SW480 (cell line): ENCODE measurements at regions not wholly inside any gene's neighbourhood (a gene's known extent, or its start where the extent isn't known, plus 50 kb on each side); places are given as distances from the start of the nearest gene placed in this dataset.
"Not testable (repeated sequence)": the region's sequence is repeated elsewhere in the genome, so short reads cannot be mapped to it uniquely, and the experiment has no call there.

ENCODE experiments used
- DNase-seq: peaks from one replicate; pipeline ENCODE4 v3.0.0-alpha.2; 2016; ENCODE audit warnings: low spot score

DNA sequence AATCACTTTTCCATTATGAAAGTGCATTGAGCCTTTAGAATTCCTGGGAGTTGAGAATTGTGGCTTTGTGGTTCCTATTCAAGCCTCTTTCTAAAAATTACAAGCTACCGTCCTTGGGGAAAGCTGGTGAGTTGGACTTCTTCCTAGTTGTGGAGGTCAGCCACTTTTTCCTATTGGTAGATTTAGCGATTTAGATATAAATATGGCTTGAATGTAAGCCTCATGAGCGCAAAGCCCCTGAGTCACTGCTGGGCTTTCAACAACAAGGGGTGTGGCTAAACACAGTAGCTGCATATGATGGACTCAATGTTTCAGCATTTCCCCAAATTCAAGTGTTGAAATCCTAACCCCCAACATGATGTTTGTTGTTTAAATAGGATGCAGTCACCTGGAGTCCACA lies 150.0 kb upstream of the IGFBP3 start:
- no peak for DNase-seq

DNA sequence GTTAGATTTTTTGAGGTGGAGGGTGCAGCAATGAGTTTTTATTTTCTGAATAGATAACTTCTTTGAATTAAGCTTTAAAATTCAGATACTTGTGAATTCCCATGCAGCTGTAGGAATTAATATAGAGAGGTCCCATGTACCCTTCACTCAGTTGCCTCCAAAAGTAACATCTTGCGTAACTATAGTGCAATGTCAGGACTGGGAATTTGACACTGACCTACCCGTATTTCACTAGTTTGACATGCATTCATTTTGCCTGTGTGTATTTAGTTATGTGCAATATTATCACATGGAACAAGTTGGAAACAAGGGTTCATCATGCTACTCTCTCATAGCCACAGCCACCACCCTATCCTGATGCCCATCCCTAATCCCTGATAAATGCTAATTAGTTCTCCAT lies 147.1 kb upstream of the IGFBP3 start:
- DNase-seq, result no peak

DNA sequence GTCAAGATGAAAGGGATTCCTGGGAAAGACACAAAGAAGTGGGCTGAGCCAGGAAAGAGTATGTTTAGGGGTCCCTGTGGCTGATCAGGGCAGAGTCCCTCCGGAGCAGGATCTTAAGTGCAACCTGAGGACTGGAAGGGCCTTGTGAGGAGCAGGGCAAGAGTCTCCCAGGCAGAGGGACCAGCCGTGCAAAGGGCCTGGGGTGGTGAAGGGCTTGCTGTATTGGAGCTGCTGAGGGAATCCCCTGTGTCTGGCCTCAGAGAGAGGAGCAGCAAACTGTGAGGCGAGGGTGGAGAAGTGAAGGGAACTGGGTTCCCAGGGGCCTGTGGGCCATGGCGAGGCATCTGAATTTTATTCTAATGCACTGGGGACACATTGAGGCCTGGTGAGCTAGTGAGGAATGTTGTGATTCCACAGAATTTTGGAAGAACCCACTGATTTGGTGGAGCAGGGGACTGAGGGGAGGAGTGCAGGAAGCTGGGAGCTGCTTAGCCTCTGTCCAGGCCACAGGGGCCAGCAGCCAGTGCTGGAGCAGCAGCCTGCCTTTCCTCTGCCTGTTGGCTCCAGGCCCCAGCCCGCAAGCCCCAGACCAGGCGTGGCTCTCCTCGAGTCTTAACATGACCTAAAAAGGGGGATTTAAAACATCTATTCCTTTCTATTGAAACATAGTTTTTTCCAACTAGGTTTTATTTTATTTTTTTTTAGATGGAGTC lies 138.4 kb upstream of the IGFBP3 start:
- no peak for DNase-seq

DNA sequence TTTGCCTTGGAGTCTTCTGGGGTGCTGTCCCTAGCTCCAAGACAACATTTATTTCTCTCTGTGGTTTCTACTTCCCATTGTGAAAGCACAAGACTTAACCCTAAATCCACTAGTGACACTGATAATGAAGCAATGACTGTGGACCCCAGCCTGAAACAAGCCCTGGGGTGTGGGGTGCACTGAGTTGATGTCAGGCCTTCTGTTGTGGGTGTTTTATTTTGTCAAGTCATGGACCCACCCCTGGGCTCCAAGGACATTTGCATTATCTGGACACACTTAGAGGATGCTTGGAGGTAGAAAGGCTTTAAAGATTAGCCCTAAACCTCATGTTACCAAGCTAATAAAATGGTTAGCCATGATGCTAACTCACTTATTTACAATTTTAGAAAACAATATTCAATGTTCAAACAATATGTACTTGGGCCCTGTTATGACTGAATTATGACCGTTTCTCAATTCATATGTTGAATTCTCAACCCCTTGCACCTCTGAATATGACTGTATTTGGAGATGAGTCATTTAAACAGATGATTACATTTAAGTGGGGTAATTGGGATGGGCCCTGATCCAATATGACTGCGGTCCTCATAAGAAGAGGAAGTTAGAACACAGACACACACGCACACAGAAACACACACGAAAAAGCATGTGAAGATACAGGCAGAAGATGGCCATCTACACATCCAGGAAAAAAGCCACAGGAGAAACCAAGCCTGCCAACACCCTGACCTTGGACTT lies 137.2 kb upstream of the IGFBP3 start:
- DNase-seq, result no peak

DNA sequence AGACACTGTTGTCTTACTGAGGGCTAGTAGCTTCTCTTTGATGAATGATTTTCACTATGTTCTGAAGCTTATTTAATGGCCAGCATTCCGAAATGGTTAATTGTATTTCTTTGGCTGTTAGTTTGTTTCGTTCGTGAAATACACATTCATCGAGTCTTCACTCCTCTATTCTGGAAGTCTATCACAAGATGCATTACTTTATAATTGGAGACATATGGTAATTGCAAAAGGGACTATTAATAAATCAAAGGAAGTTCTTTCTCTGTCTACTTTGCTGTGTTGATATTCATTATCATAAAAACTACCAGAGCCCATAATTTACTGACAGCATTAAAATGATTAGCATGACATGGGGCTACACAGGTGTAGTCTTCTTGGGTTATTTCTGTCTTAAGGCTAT lies 133.8 kb upstream of the IGFBP3 start:
- DNase-seq, result no peak

DNA sequence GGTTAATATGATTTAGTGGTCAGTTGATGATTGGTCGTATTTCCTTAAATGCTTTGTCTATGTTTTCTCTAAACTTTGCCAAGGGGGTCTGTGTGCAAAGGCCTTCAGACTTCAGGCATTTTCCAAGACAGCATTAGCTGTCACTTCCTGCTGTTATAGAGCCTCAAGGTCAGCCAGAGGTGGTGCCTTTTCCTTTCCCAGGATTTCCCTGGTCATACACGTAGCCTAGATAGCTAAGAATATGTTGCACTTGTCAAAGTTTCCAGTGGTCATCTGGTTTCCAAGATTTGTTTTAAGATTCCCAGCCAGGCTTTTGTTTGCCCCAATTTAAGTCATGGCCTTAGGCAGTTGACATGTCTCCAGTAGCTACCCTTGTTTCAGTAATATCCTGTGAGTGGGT lies 133.2 kb upstream of the IGFBP3 start:
- DNase-seq, result no peak

DNA sequence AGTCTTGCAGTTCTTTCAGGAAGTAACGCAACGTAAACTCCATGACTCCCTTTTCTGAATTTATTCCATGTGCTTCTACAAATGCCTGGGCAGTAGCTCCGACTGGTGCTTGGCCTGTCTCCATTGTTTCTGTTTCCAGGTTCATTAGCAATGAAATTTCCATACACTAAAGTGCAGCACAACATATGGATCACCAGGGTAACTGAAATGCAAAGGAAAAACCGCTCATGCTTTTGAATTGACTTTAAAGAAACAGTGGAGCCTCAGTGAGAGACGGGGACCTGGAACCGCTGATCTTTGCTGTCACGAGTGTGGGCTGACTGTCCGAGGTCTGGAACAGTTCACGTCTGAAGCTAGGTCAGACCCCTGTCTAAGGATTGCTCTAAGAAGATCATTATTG lies 126.5 kb upstream of the IGFBP3 start:
- DNase-seq, result no peak

DNA sequence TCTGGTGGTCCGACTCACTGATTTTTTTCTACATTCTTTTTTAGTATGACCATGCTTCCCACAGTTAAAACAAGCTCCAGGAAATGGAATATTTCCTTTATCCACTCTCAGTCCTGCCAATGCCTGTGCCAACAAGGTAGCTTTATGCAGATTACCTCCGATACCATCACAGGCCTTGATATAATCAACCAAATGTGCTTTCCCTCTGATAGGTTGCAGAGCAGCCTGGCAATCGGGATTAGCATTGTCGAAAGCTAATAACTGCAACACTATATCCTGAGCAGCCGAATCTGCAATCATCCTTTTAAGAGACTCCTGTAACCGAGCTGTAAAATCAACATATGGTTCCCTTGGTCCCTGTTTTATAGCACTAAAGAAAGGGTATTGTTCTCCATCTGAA lies 122.3 kb upstream of the IGFBP3 start:
- DNase-seq, result not testable (repeated sequence)

DNA sequence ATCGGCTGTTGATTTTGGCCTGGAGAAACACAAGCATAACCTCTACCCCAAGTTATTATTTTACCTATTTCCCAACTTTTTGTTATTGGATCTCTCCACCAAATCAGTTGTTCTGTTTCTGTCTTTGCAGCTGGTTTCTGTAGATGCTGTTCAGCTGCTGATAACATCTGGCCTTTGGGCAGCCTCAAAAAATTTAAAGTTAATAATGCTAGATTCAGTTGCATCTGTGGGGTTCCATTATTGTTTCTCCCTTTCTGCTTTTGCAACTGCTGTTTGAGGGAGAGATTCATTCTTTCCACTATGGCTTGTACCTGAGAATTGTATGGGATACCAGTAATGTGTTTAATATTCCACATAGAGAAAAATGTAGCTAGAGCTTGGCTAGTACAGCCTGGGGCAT lies 118.7 kb upstream of the IGFBP3 start:
- DNase-seq, result not testable (repeated sequence)

DNA sequence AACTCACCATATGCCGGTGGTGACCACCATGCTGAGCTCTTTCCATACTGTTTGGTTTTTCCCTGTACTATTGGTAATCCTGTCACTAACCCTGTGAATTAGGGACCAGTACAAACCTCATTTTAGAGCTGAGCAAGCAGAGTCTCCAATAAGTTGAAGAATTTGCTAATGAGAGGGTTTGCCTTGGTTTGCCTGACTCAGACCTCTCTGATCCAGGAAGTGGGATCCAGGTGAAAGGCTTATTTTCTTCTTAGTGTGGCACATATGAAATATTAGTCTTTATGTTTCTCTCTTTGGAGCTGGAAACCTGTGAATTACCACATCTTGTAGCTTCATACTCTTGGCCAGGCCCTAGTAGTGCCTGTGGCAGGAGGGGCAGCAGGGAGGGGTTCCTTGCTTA lies 114.1 kb upstream of the IGFBP3 start:
- DNase-seq, result no peak

DNA sequence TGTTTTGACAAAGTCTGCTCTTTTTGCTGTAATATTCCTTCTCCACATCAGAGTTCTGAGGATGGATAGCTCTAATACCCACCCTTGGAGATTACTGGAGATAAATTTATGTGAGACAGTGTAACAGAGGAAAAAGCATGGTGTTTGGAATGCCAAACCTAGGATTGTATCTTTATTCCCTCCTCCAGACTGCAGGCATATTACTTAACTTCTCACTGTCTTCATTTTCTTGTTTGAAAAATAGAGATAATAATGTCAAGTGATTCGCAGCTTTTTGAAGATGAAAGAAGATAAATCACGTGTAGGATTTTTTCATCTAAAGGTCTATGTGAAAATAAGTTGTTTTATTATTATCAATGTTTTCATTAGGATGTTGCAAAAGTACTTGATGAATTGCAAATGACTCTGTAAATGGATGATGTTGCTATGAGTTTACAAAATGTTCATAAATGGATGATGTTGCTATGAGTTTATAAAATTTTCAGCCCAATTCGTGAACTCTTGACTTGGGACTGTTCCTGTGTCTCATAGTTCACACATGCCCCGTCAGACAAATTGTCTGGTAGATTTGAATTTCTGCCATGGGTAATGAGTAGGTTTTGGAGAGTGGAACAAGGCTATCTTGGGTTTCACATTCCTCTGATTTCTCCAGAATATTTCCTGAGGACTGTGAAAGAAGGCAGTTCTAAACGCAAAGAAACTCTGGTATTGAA lies 113.1 kb upstream of the IGFBP3 start:
- no peak for DNase-seq

DNA sequence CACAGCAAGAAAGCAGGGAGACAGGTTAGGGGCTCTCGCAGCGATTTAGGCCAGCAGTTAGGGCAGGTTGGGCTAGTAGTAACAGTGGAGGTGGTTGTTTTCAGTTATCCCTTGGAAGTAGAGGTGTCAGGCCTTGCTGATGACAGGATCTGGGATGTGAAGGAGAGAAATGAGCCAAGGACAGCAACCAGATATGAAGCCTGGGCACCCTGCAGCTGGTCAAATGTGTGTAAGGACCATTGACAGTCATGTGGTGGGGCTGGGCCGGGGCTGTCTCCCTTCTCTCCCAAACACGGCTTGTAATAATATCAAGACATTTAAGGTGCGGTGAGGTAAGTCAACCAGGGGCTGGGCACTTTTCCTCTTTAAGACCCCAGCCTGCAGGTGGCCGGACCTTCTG lies 112.5 kb upstream of the IGFBP3 start:
- DNase-seq, result no peak

DNA sequence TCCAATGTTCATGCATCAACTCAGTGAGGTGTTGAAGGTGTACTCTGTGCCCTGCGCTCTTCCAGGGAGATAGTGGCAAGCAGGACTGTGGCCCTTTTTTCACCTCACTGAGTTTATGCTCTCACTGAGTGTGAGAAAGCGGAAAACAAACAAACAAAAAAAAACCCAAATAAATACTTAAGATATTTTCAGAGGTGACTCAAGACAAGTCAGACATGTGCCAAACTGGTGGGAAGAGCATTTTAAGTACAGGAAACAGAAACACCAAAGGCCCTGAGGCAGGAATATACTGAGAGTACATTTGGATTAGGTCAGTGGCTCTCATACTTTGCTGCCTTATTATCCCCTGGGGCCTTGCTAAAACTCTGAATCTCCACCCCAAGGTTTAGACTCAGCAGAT lies 111.9 kb upstream of the IGFBP3 start:
- no peak for DNase-seq

DNA sequence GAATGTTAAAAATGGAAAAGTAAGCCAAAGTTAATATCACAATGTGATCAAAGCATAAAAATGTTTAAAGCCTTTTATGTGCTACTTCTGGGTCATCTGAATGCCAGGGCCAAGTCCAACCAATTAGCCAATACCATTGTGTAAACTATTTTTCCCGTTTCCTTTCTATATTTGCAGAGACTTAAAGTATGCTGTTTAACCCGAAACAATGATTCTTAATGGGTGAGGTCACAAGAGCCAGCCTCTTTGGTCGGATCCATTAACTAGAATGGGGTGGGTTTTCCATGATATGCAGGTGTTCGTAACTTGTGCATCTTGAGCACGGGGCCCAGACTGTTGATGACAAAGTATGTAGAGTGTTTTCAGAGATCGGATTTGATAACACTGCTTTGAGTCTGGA lies 111.3 kb upstream of the IGFBP3 start:
- DNase-seq, result no peak

DNA sequence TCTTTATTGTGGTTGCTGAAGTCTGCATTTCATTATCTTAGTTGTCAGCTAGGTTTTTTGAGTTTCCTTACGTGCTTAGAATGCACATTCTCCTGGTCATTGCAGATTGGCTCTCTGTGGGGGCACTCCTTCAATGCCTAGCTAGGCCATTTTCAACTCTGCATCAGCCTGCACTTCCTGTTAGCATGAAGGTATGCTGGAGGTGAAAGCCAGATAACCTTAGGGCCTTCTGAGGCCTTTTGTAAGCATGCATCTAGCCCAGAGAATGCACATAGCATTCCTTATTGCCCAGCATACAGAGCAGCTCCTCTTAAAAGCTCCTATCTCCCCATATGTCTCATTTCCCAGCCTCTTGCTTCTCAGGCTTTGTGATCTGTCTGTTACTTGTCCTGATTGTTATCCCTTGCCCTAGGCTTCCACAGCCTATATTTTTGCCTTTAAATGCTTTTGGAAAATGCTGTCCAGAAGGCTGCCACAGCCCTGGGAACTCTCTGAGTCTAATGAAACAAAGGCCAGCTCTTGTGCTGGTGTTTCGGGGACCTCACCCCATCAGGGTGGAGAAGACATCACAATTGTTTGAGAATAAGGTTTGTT lies 108.1 kb upstream of the IGFBP3 start:
- no peak for DNase-seq

DNA sequence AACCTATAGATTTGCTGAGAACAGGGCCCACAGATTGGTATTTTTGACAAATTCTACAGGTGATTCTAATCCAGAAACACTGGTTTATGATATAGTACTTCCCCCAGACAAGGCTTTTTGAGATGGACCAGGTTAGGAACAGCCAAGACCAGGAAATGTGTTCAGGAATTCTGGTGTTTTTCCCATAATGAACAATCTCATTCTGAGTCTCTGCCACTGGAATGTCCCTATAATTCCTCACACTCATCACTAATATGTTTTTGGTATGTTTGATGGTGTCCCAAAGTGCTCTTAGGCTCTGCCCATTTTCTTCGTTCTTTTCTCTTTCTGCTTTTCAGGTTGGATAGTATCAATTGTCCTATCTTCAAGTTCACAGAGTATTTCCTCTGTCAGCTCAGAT lies 107.2 kb upstream of the IGFBP3 start:
- DNase-seq, result no peak

DNA sequence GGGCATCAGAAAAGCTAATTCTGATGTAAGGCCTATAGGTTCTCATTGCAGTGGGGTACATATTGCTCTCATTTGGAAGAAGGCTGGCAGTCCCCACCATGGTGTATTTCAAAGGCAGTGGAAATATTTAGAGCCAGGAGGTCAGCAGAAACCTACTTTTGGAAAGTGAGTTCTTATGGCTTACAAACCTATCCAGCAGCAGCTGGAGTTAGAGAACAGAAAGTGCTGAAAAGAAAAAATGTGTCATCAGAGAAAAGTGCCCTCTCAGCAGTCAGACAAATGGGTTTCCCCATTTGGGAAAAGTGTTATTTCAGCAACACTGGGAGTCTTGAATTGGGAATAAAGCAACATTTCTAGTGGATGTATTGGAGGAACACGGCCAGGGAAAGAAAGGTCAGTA lies 105.7 kb upstream of the IGFBP3 start:
- no peak for DNase-seq

DNA sequence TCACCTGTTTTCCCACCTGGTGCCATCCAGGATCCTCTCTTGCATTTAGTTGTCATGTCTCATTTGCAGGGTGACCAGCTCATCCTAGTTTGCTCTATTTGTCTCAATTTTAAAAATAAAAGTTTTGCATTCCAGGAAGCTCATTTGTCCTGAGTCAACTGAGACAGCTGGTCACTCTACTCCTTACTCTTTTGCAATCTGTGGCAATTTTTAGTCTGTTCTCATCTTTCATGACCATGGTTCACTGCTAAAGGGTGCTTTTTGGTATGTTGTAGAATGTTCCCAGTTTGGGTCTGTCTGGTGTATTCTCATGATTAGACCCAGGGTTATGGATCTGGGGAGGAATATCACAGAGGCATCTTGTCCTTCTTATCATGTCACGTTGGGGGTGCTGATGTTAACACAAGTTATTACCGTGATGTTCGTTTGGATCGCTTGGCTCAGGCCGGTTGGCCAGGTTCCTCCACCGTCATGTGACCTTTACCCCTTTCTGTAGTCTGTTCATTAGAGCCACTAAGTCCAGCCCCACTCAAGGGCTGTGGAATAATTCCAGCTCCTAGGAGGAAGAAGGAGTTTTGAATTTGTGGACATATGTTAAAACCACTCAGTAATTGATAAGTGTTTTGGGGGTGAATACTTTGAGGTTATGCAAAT lies 103.3 kb upstream of the IGFBP3 start:
- DNase-seq, result no peak

DNA sequence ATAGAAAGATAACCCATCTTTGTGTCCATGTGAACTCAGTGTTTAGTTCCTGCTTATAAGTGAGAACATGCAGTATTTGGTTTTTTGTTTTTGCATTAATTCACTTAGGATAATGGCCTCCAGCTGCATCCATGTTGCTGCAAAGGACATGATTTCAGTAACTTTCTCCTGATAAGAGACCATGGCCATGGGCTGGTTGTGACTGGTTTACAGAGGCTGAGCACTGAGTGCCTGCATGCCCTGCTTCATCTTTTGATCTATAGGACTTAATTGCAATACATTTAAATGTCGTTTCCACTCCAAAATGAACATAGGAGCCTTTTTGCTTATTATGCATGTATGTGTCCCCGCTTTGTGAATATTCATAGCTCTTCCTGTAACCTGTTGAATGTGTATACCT lies 101.3 kb upstream of the IGFBP3 start:
- no peak for DNase-seq

DNA sequence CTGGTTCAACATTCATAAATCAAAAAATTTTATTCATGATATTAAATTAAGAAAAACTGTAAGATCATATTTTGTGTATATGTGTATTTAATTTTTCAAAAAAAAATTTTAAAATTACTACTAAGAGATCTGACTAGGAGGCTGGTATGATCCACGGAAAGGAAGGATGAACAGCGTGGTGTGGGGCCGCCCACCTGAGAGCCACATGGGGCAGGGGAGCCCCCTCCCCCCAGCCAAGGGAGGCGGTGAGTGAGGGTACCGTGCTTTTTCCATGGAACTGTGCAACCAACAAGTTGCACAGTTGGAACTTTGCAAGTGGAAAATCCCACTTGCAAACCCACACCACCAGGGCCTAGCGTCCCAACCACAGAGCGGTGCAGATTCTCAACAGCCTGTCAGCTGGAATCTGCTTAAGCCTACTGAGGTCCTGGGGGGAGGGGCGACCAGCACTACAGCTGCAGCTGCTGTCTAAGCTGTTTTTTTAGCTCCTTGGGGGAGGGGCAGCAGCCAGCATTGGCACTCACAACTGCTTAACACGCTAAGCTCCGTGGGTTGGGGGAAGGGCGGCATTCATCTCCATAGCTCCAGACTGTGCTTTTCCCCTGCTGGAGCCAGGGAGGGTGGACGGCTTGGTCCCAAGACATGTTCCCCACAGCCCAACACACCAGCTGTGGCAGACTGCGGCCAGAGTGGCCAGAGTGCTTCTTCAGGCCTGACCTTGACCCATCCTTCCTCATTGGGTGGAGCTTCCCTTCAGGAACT lies 94.2 kb upstream of the IGFBP3 start:
- peak; percentile 45 for DNase-seq

DNA sequence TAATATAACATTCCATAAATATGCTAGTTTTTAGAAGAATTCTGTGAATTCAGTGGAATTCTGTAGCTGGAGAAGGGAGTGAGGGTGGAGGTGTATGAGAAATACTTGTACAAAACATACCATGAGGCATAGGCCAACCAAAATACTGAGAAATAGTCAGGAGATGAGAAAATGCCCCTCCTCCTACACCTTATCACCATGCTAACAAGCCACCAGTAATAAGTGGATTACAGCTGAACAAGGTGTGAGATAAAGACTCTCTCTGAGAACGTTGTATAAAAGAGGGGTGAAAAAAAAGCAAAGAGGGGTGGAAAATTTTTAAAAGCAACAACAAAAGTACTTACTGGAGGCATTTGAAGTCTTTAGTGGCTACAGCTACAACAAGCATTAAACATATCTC lies 90.4 kb upstream of the IGFBP3 start:
- DNase-seq, result no peak

DNA sequence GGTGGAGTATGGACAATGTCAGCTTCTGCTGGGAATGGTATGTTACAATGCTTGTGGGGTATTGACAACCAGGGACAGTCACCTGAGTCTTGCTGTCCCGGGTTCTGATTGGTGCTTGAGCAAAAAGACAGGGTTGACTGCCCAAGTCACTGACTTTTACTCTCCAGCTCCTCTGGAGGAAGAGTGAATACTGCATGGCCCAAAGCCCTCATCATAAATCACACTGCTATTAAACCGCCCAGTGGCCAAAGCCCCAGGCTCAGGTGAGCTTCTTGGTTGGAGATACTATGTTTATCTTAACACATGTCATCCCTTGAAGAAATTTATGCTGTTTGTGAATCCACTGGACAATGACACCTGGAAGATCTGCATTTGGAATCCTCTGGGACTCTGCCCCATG lies 90.0 kb upstream of the IGFBP3 start:
- no peak for DNase-seq
